ENCODE measurements at regions not wholly inside any gene's neighbourhood (a gene's known extent, or its start where the extent isn't known, plus 50 kb on each side); places are given as distances from the start of the nearest gene placed in this dataset.

DNA sequence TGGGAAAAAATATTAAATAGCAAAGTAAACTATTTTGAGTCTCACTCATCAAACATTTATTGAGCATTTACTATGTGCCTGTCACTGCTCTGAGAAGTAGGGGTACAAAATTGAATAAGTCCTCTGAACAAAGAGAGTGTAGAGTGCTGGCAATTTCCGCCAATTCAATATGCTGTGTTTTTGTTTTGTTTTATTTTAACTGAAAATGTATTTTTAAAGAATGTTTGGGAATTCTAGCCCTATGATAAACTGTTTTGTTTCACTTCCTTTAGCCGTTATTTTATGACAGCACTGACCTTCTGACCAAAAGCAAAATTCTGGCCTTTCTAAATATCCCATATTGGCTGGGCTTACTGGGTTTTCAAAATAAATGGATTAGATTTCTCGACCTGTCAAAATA is 64.7 kb upstream of the LMO2 start:
- no peak for TF ChIP-seq EZH2 (IDR thresholded peaks at IDR 0.05; ENCODE audit: borderline replicate concordance, low read length)
- TF ChIP-seq, protein P1, sequence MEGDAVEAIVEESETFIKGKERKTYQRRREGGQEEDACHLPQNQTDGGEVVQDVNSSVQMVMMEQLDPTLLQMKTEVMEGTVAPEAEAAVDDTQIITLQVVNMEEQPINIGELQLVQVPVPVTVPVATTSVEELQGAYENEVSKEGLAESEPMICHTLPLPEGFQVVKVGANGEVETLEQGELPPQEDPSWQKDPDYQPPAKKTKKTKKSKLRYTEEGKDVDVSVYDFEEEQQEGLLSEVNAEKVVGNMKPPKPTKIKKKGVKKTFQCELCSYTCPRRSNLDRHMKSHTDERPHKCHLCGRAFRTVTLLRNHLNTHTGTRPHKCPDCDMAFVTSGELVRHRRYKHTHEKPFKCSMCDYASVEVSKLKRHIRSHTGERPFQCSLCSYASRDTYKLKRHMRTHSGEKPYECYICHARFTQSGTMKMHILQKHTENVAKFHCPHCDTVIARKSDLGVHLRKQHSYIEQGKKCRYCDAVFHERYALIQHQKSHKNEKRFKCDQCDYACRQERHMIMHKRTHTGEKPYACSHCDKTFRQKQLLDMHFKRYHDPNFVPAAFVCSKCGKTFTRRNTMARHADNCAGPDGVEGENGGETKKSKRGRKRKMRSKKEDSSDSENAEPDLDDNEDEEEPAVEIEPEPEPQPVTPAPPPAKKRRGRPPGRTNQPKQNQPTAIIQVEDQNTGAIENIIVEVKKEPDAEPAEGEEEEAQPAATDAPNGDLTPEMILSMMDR (IDR thresholded peaks at IDR 0.05; ENCODE audit: low read length): no peak

Measured in OCI-LY1 (cell line).